Karpas-422 (cell line): ENCODE measurements at regions not wholly inside any gene's neighbourhood (a gene's known extent, or its start where the extent isn't known, plus 50 kb on each side); places are given as distances from the start of the nearest gene placed in this dataset.

Source experiments
- DNase-seq: peaks from one replicate; pipeline ENCODE4 v3.0.0-alpha.2; 2015
- H2AFZ ChIP-seq: fragments of 200-600 bp; sonication (generic); 2 replicates; pipeline ENCODE4 v1.6.1; 2014; ENCODE audit warnings: antibody characterized with exemption, low read length, mixed read lengths
- H3K27ac ChIP-seq: fragments of 200-600 bp; sonication (generic); 2 replicates; pipeline ENCODE4 v1.5.1; 2014; ENCODE audit warnings: mild to moderate bottlenecking, low read length, moderate library complexity
- H3K27me3 ChIP-seq: fragments of 200-600 bp; sonication (generic); 2 replicates; pipeline ENCODE4 v1.6.1; 2014; ENCODE audit warnings: low read length, mixed read lengths
- H3K36me3 ChIP-seq: fragments of 200-600 bp; sonication (generic); 2 replicates; pipeline ENCODE4 v1.6.1; 2014; ENCODE audit warnings: low read length, mixed read lengths; ENCODE audit not compliant: insufficient read depth
- H3K4me1 ChIP-seq: fragments of 200-600 bp; sonication (generic); 2 replicates; pipeline ENCODE4 v1.6.1; 2014; ENCODE audit warnings: mild to moderate bottlenecking, low read length, mixed read lengths
- H3K4me2 ChIP-seq: fragments of 200-600 bp; sonication (generic); 2 replicates; pipeline ENCODE4 v1.6.1; 2014; ENCODE audit warnings: low read length, low read depth, mild to moderate bottlenecking; ENCODE audit not compliant: poor library complexity, severe bottlenecking
- H3K4me3 ChIP-seq: fragments of 200-600 bp; sonication (generic); 2 replicates; pipeline ENCODE4 v1.5.1; 2014; ENCODE audit warnings: mild to moderate bottlenecking, antibody characterized with exemption, low read length, mixed read lengths
- H3K79me2 ChIP-seq: fragments of 200-600 bp; sonication (generic); 2 replicates; pipeline ENCODE4 v1.6.1; 2014; ENCODE audit warnings: mild to moderate bottlenecking, low read length, mixed read lengths
- H3K9ac ChIP-seq: fragments of 200-600 bp; sonication (generic); 2 replicates; pipeline ENCODE4 v1.6.0; 2014; ENCODE audit warnings: low read length
- H3K9me2 ChIP-seq: fragments of 200-600 bp; sonication (generic), shearing (Covaris generic); replicated peaks from 2 replicates; pipeline ENCODE4 v1.6.0; 2014; ENCODE audit warnings: mild to moderate bottlenecking, low read length, moderate library complexity; ENCODE audit not compliant: insufficient read depth
- H3K9me3 ChIP-seq: fragments of 300-700, 200-600 bp; sonication (generic); 2 replicates; pipeline ENCODE4 v1.6.1; 2014; ENCODE audit warnings: low read length, mixed read lengths
- H4K20me1 ChIP-seq: fragments of 200-600 bp; sonication (generic); 2 replicates; pipeline ENCODE4 v1.6.1; 2014; ENCODE audit warnings: mild to moderate bottlenecking, antibody characterized with exemption, low read length, low read depth; ENCODE audit not compliant: insufficient read depth

DNA sequence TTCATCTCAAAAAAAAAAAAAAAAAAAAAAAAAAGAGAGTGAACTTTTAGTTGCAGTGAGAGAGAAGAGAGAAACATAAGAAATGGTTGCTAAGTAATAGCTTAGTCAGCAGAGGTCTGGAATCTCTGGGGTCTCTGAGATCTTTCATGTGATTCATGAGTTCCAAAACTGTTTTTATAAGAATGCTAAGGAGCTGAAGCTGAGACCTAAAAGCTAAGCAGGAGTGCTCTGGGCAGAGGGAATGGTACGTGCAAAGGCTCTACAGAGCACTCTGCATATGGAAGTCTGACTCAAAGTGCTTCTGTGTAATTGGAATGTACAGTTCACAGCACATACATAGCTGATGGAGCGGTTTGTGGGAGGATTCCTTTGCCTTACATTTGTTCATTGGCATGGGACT is 66.3 kb upstream of the LRIG1 start:
- no peaks in the 10 kb centered on the region; the same call in 1 of the 2 replicates for H3K36me3 ChIP-seq
- peaks cover 64% of the 10 kb centered on the region for H3K4me1 ChIP-seq
- H3K27me3 ChIP-seq = no peaks in the 10 kb centered on the region
- H3K4me3 ChIP-seq = no peak overlapping the region
- H3K79me2 ChIP-seq = no peaks in the 10 kb centered on the region
- DNase-seq = no peak
- no peaks in the 10 kb centered on the region for H3K9me2 ChIP-seq
- no peak overlapping the region for H3K4me2 ChIP-seq
- H2AFZ ChIP-seq = no peak overlapping the region
- H4K20me1 ChIP-seq = no peaks in the 10 kb centered on the region
- no peak overlapping the region for H3K27ac ChIP-seq
- no peak overlapping the region for H3K9ac ChIP-seq
- no peaks in the 10 kb centered on the region; the same call in 1 of the 2 replicates for H3K9me3 ChIP-seq

DNA sequence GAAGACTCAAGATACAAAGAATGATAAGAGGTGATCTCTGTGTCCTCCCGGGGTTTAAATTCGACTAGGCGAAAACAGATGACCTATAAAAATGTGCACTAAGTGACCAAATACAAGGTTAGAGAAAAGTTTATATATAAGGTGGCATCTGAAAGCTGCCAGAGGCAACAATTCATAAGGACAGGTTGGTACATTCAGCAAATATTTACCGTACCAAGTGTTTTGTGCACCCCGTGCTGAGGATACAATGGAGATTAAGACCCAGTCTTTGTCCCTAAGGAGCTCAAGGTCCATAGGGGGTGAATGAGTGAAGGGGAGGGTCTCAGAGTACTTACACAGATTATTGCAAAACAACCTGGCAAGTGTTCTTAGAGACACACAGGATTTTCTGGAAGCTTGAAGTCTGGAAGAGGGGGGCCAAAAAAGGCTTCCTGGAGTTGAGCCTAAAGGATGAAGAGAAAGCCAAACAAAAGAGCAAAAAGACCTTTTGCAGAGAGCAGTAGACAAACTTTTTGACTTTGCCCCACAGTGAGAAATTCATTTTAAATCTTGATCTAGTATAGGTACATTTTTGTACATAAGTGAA is 71.4 kb upstream of the LRIG1 start:
- Histone ChIP-seq H3K36me3 (no peaks in the 10 kb centered on the region; the same call in 1 of the 2 replicates), H3K27me3 (no peaks in the 10 kb centered on the region), H4K20me1 (no peaks in the 10 kb centered on the region), H3K4me3 (no peak overlapping the region), H3K9me3 (no peaks in the 10 kb centered on the region; the same call in 1 of the 2 replicates), H3K4me1 (peaks cover 81% of the 10 kb centered on the region), H2AFZ (peak overlapping the region; percentile 4; the same call in 1 of the 2 replicates), H3K27ac (peak overlapping the region; percentile 98), H3K9ac (peak overlapping the region; percentile 22), H3K79me2 (no peaks in the 10 kb centered on the region), H3K4me2 (peak overlapping the region; percentile 55), H3K9me2 (no peaks in the 10 kb centered on the region)
- no peak for DNase-seq

DNA sequence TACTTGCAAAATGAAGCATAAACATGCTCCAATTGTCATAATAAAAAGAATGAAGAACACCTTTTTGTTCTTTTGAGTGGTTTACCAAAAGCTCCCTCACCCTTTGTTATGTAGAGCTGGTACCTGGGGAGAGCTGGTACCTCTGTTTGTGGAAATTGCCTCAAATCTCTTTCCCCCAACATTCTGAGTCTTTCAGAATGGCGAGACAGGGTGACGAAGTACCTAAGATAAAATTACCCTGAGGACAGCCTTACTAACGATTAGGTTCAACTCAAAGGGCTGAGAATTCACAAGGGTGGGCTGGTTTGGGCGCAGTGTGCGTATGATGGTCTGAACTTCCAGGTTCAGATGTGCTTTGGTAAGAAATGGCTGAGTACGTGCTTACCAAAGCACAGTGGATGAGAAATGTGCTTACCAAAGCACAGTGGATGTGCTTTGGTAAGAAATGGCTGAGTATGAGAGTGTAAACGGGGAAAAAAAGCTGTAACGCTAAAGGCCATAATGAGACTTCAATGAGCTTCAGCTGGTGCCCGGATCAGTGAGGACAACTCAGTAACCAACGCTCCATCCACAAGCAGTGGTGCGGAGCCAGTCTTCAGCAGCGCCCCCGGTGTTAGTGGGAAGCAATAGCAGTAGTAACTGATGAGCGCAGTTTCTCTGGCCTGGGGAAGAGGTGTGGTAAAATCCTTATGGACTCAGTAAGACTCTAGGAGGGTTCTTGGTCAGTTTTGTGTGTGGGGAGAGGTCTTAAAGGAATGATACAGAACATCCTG is 72.3 kb upstream of the LRIG1 start:
- H3K27ac ChIP-seq = peak overlapping the region; percentile 98
- peak; percentile 87 for DNase-seq
- H4K20me1 ChIP-seq = no peaks in the 10 kb centered on the region
- peaks cover 90% of the 10 kb centered on the region for H3K4me1 ChIP-seq
- H3K9me2 ChIP-seq = no peaks in the 10 kb centered on the region
- peak overlapping the region; percentile 60 for H3K9ac ChIP-seq
- peak overlapping the region; percentile 55 for H3K4me2 ChIP-seq
- peak overlapping the region; percentile 21; the same call in 1 of the 2 replicates for H3K4me3 ChIP-seq
- no peaks in the 10 kb centered on the region for H3K27me3 ChIP-seq
- no peaks in the 10 kb centered on the region; the same call in 1 of the 2 replicates for H3K36me3 ChIP-seq
- peak overlapping the region; percentile 4; the same call in 1 of the 2 replicates for H2AFZ ChIP-seq
- H3K79me2 ChIP-seq = no peaks in the 10 kb centered on the region
- no peaks in the 10 kb centered on the region; the same call in 1 of the 2 replicates for H3K9me3 ChIP-seq

DNA sequence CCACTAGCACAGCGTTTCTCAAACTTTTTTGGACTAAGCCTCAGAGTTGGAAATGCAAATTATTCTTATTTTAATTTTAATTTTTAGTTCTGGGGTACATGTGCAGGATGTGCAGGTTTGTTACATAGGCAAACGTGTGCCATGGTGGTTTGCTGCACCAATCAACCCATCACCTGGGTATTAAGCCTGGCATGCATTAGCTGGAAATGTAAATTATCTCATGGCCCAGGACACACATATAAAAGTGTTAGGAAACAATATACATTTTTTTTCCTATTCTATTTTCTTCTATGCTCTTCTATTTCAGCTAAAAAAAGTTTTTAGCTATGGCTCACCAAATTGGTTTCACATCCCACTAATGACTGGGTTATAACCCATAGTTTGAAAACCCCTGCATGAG is 73.3 kb upstream of the LRIG1 start:
- H3K9me2 ChIP-seq = no peaks in the 10 kb centered on the region
- peak overlapping the region; percentile 60 for H3K9ac ChIP-seq
- H3K27me3 ChIP-seq = no peaks in the 10 kb centered on the region
- peak; percentile 93 for DNase-seq
- H3K36me3 ChIP-seq = peaks cover 4% of the 10 kb centered on the region; the same call in 1 of the 2 replicates
- H3K27ac ChIP-seq = peak overlapping the region; percentile 98
- no peaks in the 10 kb centered on the region for H3K79me2 ChIP-seq
- peak overlapping the region; percentile 55 for H3K4me2 ChIP-seq
- no peaks in the 10 kb centered on the region for H4K20me1 ChIP-seq
- no peak overlapping the region for H2AFZ ChIP-seq
- no peaks in the 10 kb centered on the region; the same call in 1 of the 2 replicates for H3K9me3 ChIP-seq
- 0 out of 2 replicates have a peak overlapping the region, but pooled peaks have one; percentile 5 for H3K4me3 ChIP-seq
- peaks cover 97% of the 10 kb centered on the region for H3K4me1 ChIP-seq

DNA sequence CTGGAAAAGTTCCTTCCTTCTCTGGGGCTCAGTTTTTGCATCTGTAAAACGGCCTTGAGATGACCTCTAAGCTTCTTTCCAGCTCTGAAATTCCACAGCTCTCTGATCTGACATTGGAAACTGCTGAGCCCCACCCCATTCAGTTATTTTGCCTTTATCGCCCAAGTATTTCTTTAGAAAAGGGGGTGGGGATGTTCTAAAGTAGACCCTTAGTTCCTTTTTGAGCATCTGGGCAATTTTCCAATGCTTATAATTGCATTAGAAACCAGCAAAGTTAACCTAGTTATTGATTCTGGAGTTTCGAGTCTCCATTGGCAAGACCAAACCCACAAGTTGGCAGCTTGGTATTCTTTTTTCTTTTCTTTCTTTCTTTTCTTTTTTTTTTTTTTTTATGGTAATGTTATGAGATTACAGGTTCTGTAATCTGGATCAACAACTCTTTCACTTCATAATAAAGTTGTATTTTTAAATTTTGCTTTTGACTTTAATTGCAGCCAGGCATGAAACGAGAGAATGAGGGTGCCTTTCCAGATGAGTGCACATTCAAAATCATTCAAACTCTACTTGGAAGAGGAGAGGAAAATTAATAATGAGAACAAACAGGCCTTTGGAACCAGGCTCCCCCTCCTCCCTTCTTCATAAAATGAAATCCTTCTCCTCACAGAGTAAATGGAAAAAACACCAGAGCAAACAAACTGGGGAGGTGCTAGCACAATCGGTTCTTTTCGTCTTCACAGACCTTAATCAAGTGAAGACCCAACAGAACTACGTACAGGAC is 76.8 kb upstream of the LRIG1 start:
- Histone ChIP-seq H3K9ac (peak overlapping the region; percentile 17), H4K20me1 (no peaks in the 10 kb centered on the region), H3K4me1 (peaks cover 68% of the 10 kb centered on the region), H3K27ac (peak overlapping the region; percentile 84), H3K27me3 (no peaks in the 10 kb centered on the region), H3K9me2 (no peaks in the 10 kb centered on the region), H3K4me2 (peak overlapping the region; percentile 52), H3K79me2 (no peaks in the 10 kb centered on the region), H3K9me3 (no peaks in the 10 kb centered on the region), H2AFZ (peak overlapping the region; percentile 18; the same call in 1 of the 2 replicates), H3K4me3 (peak overlapping the region; percentile 15; the same call in 1 of the 2 replicates), H3K36me3 (peaks cover 4% of the 10 kb centered on the region; the same call in 1 of the 2 replicates)
- DNase-seq = peak; percentile 73

DNA sequence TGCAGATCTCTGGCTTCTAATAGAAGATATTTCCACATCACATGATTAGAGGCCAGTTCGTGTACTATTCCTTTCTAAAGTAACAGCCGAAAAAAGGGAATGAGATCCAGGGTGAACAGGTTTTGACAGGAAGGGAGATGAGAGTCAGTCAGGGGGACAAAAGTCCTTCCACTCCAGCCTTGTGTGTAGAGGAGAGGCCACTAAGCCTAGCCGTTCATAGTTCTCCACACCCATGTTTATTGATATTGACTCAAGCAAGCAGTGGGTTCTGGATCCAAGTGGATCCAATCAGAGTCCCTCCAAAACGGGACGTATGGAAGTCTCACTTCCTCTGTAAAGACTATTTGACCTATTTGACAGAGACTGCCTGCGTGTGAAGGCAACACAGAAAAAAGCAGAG is 80.4 kb upstream of the LRIG1 start:
- peaks cover 4% of the 10 kb centered on the region; the same call in 1 of the 2 replicates for H3K36me3 ChIP-seq
- DNase-seq = no peak
- H3K27ac ChIP-seq = no peak overlapping the region
- H3K79me2 ChIP-seq = no peaks in the 10 kb centered on the region
- H3K9ac ChIP-seq = no peak overlapping the region
- no peaks in the 10 kb centered on the region for H3K9me2 ChIP-seq
- H2AFZ ChIP-seq = no peak overlapping the region
- no peaks in the 10 kb centered on the region for H3K27me3 ChIP-seq
- no peak overlapping the region for H3K4me3 ChIP-seq
- no peaks in the 10 kb centered on the region for H3K9me3 ChIP-seq
- H4K20me1 ChIP-seq = no peaks in the 10 kb centered on the region
- no peak overlapping the region for H3K4me2 ChIP-seq
- H3K4me1 ChIP-seq = peaks cover 50% of the 10 kb centered on the region

DNA sequence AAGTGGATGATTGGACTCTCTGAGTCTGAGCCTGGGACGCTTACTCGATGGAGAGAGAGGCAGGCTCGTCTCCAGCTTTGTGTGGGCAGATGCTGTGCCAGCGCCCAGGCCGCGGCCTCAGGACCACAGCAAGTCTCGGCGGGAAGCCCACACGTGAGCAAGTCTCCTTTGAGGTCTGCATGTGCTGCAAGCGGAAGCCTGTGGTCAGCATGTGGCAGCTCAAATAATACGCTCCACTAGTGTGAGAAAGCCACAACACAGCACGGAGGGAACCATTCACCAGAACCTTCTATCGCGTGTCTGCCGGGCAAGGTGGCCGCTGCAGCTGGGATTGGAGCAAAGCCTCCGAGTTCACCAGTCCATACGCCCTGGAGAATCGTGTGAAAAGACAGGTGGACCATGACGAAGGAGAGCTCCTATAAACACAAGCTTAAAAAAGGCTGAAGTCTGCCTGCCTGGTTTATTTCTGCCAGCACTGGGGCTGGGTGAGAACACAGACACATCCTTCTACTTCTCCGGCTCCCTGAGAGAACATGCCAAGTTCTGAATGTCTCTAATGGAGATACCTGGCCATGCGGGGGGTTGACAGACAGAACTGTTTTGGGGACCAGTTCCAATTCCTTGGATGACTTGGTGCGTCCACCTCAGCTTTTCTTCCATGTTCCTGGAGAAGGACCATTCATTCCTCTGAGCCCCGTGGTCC is 82.0 kb upstream of the LRIG1 start:
- Histone ChIP-seq H3K4me3 (no peak overlapping the region), H3K27me3 (no peaks in the 10 kb centered on the region)
- peak; percentile 84 for DNase-seq

More for the DNA sequence above, 82.0 kb upstream of the LRIG1 start:
- H3K9ac ChIP-seq = peak overlapping the region; percentile 4; the same call in 1 of the 2 replicates
- H3K36me3 ChIP-seq = peaks cover 4% of the 10 kb centered on the region; the same call in 1 of the 2 replicates
- no peak overlapping the region for H3K4me2 ChIP-seq
- peak overlapping the region; percentile 61 for H2AFZ ChIP-seq
- no peak overlapping the region for H3K27ac ChIP-seq
- H4K20me1 ChIP-seq = no peaks in the 10 kb centered on the region
- no peaks in the 10 kb centered on the region for H3K79me2 ChIP-seq
- H3K9me2 ChIP-seq = no peaks in the 10 kb centered on the region
- no peaks in the 10 kb centered on the region for H3K9me3 ChIP-seq
- peaks cover 33% of the 10 kb centered on the region for H3K4me1 ChIP-seq
